Endothelial cell of umbilical vein (primary cell): ENCODE measurements at regions not wholly inside any gene's neighbourhood (a gene's known extent, or its start where the extent isn't known, plus 50 kb on each side); places are given as distances from the start of the nearest gene placed in this dataset.

ENCODE experiments used
- BruUV-seq: library from RNA; stranded (reverse); fragments of 400-500 nt; replicated peaks from 2 replicates; lab custom pipeline; 2021; lab: Mats Ljungman, UMichigan
- CTCF ChIA-PET: fragments of 300-600, 350-600 bp; sonication (Branson Sonifier 250); formaldehyde crosslinking; loops from one replicate; lab custom pipeline; 2021; ENCODE audit warnings: antibody characterized with exemption, inconsistent platforms; lab: Charles Lee
- POLR2A ChIA-PET: fragments of 300-600, 350-600 bp; sonication (Branson Sonifier 250); formaldehyde crosslinking; loops from one replicate; lab custom pipeline; 2021; ENCODE audit warnings: antibody characterized with exemption, inconsistent platforms; lab: Charles Lee
- DNase-seq: peaks from one replicate; pipeline ENCODE4 v3.0.0-alpha.2; 2011; ENCODE audit warnings: low read depth, low spot score
- FAIRE-seq: peaks from 2 replicates; lab custom pipeline; 2011; peaks lifted over from hg19 to GRCh38; lab: Jason Lieb, UNC
- H2AFZ ChIP-seq: 2 replicates; pipeline ENCODE4 v1.6.0; 2012; ENCODE audit warnings: low read depth, low read length, control low read depth, inconsistent platforms
- H3K27ac ChIP-seq: 2 replicates; pipeline ENCODE4 v1.5.1; 2011; ENCODE audit warnings: low read depth, mild to moderate bottlenecking, control low read depth, low read length, moderate library complexity; ENCODE audit not compliant: insufficient read depth
- H3K27me3 ChIP-seq, 2 experiments: 2 replicates each; pipeline versions ENCODE4 v1.6.0 to v1.6.1; 2011; ENCODE audit warnings: low read length in 2 of 2, mixed read lengths in 1 of 2; ENCODE audit not compliant: control insufficient read depth in 2 of 2, insufficient read depth in 2 of 2
- H3K36me3 ChIP-seq, 2 experiments: 2 replicates in 1 of 2; 3 replicates in 1 of 2; pipeline ENCODE4 v1.5.1; 2011; ENCODE audit warnings: low read length in 2 of 2, mild to moderate bottlenecking in 1 of 2, moderate library complexity in 1 of 2; ENCODE audit not compliant: control insufficient read depth in 2 of 2, insufficient read depth in 2 of 2; ENCODE audit errors: extremely low read depth in 1 of 2
- H3K4me1 ChIP-seq: 3 replicates; pipeline ENCODE4 v1.5.1; 2011; ENCODE audit warnings: mild to moderate bottlenecking, low read length; ENCODE audit not compliant: control insufficient read depth, insufficient read depth; ENCODE audit errors: extremely low read depth
- H3K4me2 ChIP-seq: 2 replicates; pipeline ENCODE4 v1.6.1; 2011; ENCODE audit warnings: low read length, control low read depth, mixed read lengths; ENCODE audit not compliant: insufficient read depth
- H3K4me3 ChIP-seq, 3 experiments: fragments of 200-600 bp in 1 of 3; sonication (generic), shearing (Covaris generic) in 1 of 3; replicated peaks in 1 of 3; 2 replicates each; pipeline ENCODE4 v1.5.1; 2011 to 2016; ENCODE audit warnings: control low read depth in 3 of 3, low read length in 3 of 3, mild to moderate bottlenecking in 2 of 3, inconsistent platforms in 1 of 3, low read depth in 1 of 3, moderate library complexity in 1 of 3; ENCODE audit not compliant: insufficient read depth in 1 of 3
- H3K79me2 ChIP-seq: 2 replicates; pipeline ENCODE4 v1.6.0; 2012; ENCODE audit warnings: low read length, inconsistent platforms; ENCODE audit not compliant: control insufficient read depth, insufficient read depth
- H3K9ac ChIP-seq: replicated peaks from 2 replicates; pipeline ENCODE3; 2011; ENCODE audit warnings: low read length, control low read depth; ENCODE audit not compliant: insufficient read depth; ENCODE audit errors: extremely low read depth
- H3K9me1 ChIP-seq: replicated peaks from 3 replicates; pipeline ENCODE4 v1.6.0; 2011; ENCODE audit warnings: mild to moderate bottlenecking, low read length; ENCODE audit not compliant: control insufficient read depth, insufficient read depth; ENCODE audit errors: extremely low read depth
- H3K9me3 ChIP-seq: replicated peaks from 2 replicates; pipeline ENCODE4 v1.5.1; 2012; ENCODE audit warnings: low read length, inconsistent platforms; ENCODE audit not compliant: control insufficient read depth, insufficient read depth
- H4K20me1 ChIP-seq: replicated peaks from 2 replicates; pipeline ENCODE3; 2011; ENCODE audit warnings: mild to moderate bottlenecking, low read length; ENCODE audit not compliant: control insufficient read depth, insufficient read depth; ENCODE audit errors: extremely low read depth
- CTCF ChIP-seq, 2 donors: IDR thresholded peaks; 1 replicate in 1 of 2; 2 replicates in 1 of 2; pipeline ENCODE4 v1.5.1; 2011; ENCODE audit warnings: low read length in 2 of 2, mild to moderate bottlenecking in 2 of 2, moderate library complexity in 2 of 2, control low read depth in 1 of 2, inconsistent platforms in 1 of 2, low read depth in 1 of 2; ENCODE audit not compliant: insufficient read depth in 1 of 2; ENCODE audit errors: extremely low read depth in 1 of 2
- EZH2 ChIP-seq: IDR thresholded peaks from 2 replicates; pipeline ENCODE4 v1.6.1; 2012; ENCODE audit warnings: borderline replicate concordance, low read depth, mild to moderate bottlenecking, moderate library complexity, low read length, inconsistent platforms; ENCODE audit not compliant: severe bottlenecking
- FOS ChIP-seq: IDR thresholded peaks from 2 replicates; pipeline ENCODE4 v1.6.1; 2011; ENCODE audit warnings: mild to moderate bottlenecking, low read length, moderate library complexity, borderline replicate concordance; ENCODE audit not compliant: insufficient read depth
- GATA2 ChIP-seq: IDR thresholded peaks from 2 replicates; pipeline ENCODE4 v1.7.0; 2011; ENCODE audit warnings: low read depth, mild to moderate bottlenecking, moderate library complexity, mixed read lengths, low read length; ENCODE audit not compliant: insufficient read length, insufficient read depth
- JUN ChIP-seq: IDR thresholded peaks from 2 replicates; pipeline ENCODE4 v1.6.1; 2011; ENCODE audit warnings: borderline replicate concordance, low read depth; ENCODE audit not compliant: insufficient read length, insufficient read depth
- MAX ChIP-seq: IDR thresholded peaks from 2 replicates; pipeline ENCODE4 v1.6.1; 2011; ENCODE audit not compliant: insufficient read depth, insufficient read length
- MYC ChIP-seq: IDR thresholded peaks from one replicate; pipeline ENCODE4 v1.6.1; 2011; ENCODE audit warnings: mild to moderate bottlenecking, low read depth, low read length
- POLR2A ChIP-seq: IDR thresholded peaks from 2 replicates; pipeline ENCODE4 v1.6.1; 2012; ENCODE audit warnings: low read depth, mild to moderate bottlenecking, control low read depth, low read length
- POLR2AphosphoS5 ChIP-seq: IDR thresholded peaks from 2 replicates; pipeline ENCODE4 v1.6.1; 2012; ENCODE audit warnings: low read depth, mild to moderate bottlenecking, control low read depth, low read length, moderate library complexity; ENCODE audit not compliant: insufficient read depth
- dilution Hi-C: fragments of 300-500 bp; cut with MboI; formaldehyde crosslinking; loops from one replicate; pipeline ENCODE4 v1.15.0; 2019; ENCODE audit warnings: low sequenced_read_pairs; ENCODE audit not compliant: extremely low pct_ligation_motif_present
- intact Hi-C: fragments of 100-400 bp; cut with micrococcal nuclease; formaldehyde crosslinking; loops from one replicate; pipeline ENCODE4 v1.10.0; 2022

GRCh38 chr5:171538681-171539080 is 119.2 kb downstream of the FGF18 start:
- intact Hi-C loops (no loop called here), dilution Hi-C loops (no loop called here)
- no peak overlapping the region for H3K4me3 ChIP-seq
- no peaks in the 10 kb centered on the region for H3K79me2 ChIP-seq
- peaks cover 0 to 4% of the 10 kb centered on the region in 2 experiments for H3K27me3 ChIP-seq
- H3K36me3 ChIP-seq, result no peaks in the 10 kb centered on the region
- no peak for DNase-seq
- TF ChIP-seq MYC (no peak), MAX (no peak), CTCF (IDR thresholded peaks at IDR 0.05; ENCODE audit: extremely low read depth in 1 of 2, insufficient read depth in 1 of 2, low read depth in 1 of 2, low read length in 2 of 2) (no peak), POLR2AphosphoS5 (no peak), POLR2A (no peak), GATA2 (no peak), EZH2 (no peak), JUN (no peak), FOS (no peak)
- H2AFZ ChIP-seq, result no peak overlapping the region
- FAIRE-seq, result no peak
- no peak overlapping the region for H3K27ac ChIP-seq
- POLR2A ChIA-PET, result no interaction called here
- no peaks in the 10 kb centered on the region for H3K4me1 ChIP-seq
- H3K9ac ChIP-seq, result no peak overlapping the region
- CTCF ChIA-PET, result no interaction called here
- BruUV-seq, result no TSS peak
- H4K20me1 ChIP-seq, result no peaks in the 10 kb centered on the region
- H3K9me3 ChIP-seq, result no peaks in the 10 kb centered on the region
- no peaks in the 10 kb centered on the region for H3K9me1 ChIP-seq
- H3K4me2 ChIP-seq, result no peak overlapping the region
